Vagina (tissue), 2 donors: ENCODE measurements at regions not wholly inside any gene's neighbourhood (a gene's known extent, or its start where the extent isn't known, plus 50 kb on each side); places are given as distances from the start of the nearest gene placed in this dataset.
"Not testable (repeated sequence)": the region's sequence is repeated elsewhere in the genome, so short reads cannot be mapped to it uniquely, and the experiment has no call there.

Source experiments
- DNase-seq, 2 donors: peaks; one replicate each; pipeline ENCODE4 v3.0.0-alpha.2; 2017; ENCODE audit errors: extremely low spot score in 2 of 2
- H3K27ac ChIP-seq: fragments of 200-600 bp; sonication (generic); one replicate; pipeline ENCODE4 v1.5.1; 2019
- H3K27me3 ChIP-seq: fragments of 200-600 bp; sonication (generic); one replicate; pipeline ENCODE4 v1.5.1; 2019
- H3K36me3 ChIP-seq, 2 donors: fragments of 200-600 bp; sonication (generic); one replicate each; pipeline ENCODE4 v1.5.1; 2017 to 2019
- H3K4me1 ChIP-seq: fragments of 200-600 bp; sonication (generic); one replicate; pipeline ENCODE4 v1.5.1; 2019
- H3K4me3 ChIP-seq, 2 donors: fragments of 200-600 bp; sonication (generic); 1 replicate in 1 of 2; 2 replicates in 1 of 2; pipeline ENCODE4 v1.5.1; 2016 to 2019
- H3K9me3 ChIP-seq: fragments of 200-600 bp; sonication (generic); one replicate; pipeline ENCODE4 v1.5.1; 2019
- CTCF ChIP-seq, 3 experiments: fragments of 450-650 bp in 2 of 3; fragments of 200-600 bp in 1 of 3; sonication (generic) in 1 of 3; IDR thresholded peaks; one replicate each; pipeline ENCODE4 v1.5.1; 2017 to 2019; ENCODE audit warnings: antibody characterized with exemption in 3 of 3, mild to moderate bottlenecking in 2 of 3, moderate library complexity in 2 of 3
- POLR2A ChIP-seq, 2 donors: fragments of 450-650 bp; IDR thresholded peaks; one replicate each; pipeline ENCODE4 v1.6.1; 2017; ENCODE audit warnings: antibody characterized with exemption in 2 of 2, mild to moderate bottlenecking in 2 of 2, moderate library complexity in 2 of 2
- POLR2AphosphoS5 ChIP-seq, 2 donors: sonication (generic); formaldehyde crosslinking; IDR thresholded peaks; one replicate each; pipeline ENCODE4 v1.9.0; 2017; ENCODE audit warnings: antibody characterized with exemption in 2 of 2, mild to moderate bottlenecking in 2 of 2, low read depth in 1 of 2; ENCODE audit not compliant: insufficient read depth in 1 of 2
- intact Hi-C: fragments of 100-400 bp; cut with DNase I; formaldehyde crosslinking; loops from one replicate; pipeline ENCODE4 v1.15.1; 2023

GRCh38 chr12:29025937-29026336 is 123.1 kb upstream of the FAR2 start:
- H3K36me3 ChIP-seq, result no peaks in the 10 kb centered on the region
- no peak overlapping the region for H3K4me3 ChIP-seq
- peaks cover 8% of the 10 kb centered on the region for H3K4me1 ChIP-seq
- H3K27ac ChIP-seq, result no peak overlapping the region
- DNase-seq, result no peak
- H3K9me3 ChIP-seq, result no peaks in the 10 kb centered on the region
- intact Hi-C loops, result no loop called here
- TF ChIP-seq CTCF (IDR thresholded peaks at IDR 0.05) (no peak), POLR2AphosphoS5 (IDR thresholded peaks at IDR 0.05; ENCODE audit: insufficient read depth in 1 of 2, low read depth in 1 of 2) (no peak), POLR2A (IDR thresholded peaks at IDR 0.05) (no peak)
- H3K27me3 ChIP-seq, result no peaks in the 10 kb centered on the region

GRCh38 chr12:29026419-29026818 is 122.7 kb upstream of the FAR2 start:
- H3K4me3 ChIP-seq, result no peak overlapping the region
- no peak for TF ChIP-seq POLR2AphosphoS5 (IDR thresholded peaks at IDR 0.05; ENCODE audit: insufficient read depth in 1 of 2, low read depth in 1 of 2)
- no peak for TF ChIP-seq CTCF (IDR thresholded peaks at IDR 0.05)
- no peak for TF ChIP-seq POLR2A (IDR thresholded peaks at IDR 0.05)
- intact Hi-C loops, result no loop called here
- H3K36me3 ChIP-seq, result no peaks in the 10 kb centered on the region
- H3K9me3 ChIP-seq, result no peaks in the 10 kb centered on the region
- DNase-seq, result no peak
- H3K27ac ChIP-seq, result no peak overlapping the region
- H3K4me1 ChIP-seq, result peaks cover 8% of the 10 kb centered on the region
- no peaks in the 10 kb centered on the region for H3K27me3 ChIP-seq

GRCh38 chr12:29029484-29029883 is 119.6 kb upstream of the FAR2 start:
- H3K27ac ChIP-seq, DNase-seq, H3K4me1 ChIP-seq, H3K4me3 ChIP-seq, intact Hi-C loops, H3K9me3 ChIP-seq, H3K27me3 ChIP-seq, H3K36me3 ChIP-seq: not testable (repeated sequence)

GRCh38 chr12:29030006-29030405 is 119.1 kb upstream of the FAR2 start:
- no peak overlapping the region for H3K4me3 ChIP-seq
- DNase-seq, result no peak
- TF ChIP-seq CTCF (IDR thresholded peaks at IDR 0.05) (no peak), POLR2AphosphoS5 (IDR thresholded peaks at IDR 0.05; ENCODE audit: insufficient read depth in 1 of 2, low read depth in 1 of 2) (no peak), POLR2A (IDR thresholded peaks at IDR 0.05) (no peak)
- no peaks in the 10 kb centered on the region for H3K9me3 ChIP-seq
- H3K27me3 ChIP-seq, result no peaks in the 10 kb centered on the region
- H3K36me3 ChIP-seq, result no peaks in the 10 kb centered on the region
- intact Hi-C loops, result no loop called here
- no peak overlapping the region for H3K27ac ChIP-seq
- H3K4me1 ChIP-seq, result no peaks in the 10 kb centered on the region

- DNase-seq, result no peak
- no peak overlapping the region for H3K4me3 ChIP-seq
- TF ChIP-seq POLR2AphosphoS5 (IDR thresholded peaks at IDR 0.05; ENCODE audit: insufficient read depth in 1 of 2, low read depth in 1 of 2), result no peak
- TF ChIP-seq CTCF (IDR thresholded peaks at IDR 0.05), result no peak
- TF ChIP-seq POLR2A (IDR thresholded peaks at IDR 0.05), result no peak
- intact Hi-C loops, result no loop called here
- H3K36me3 ChIP-seq, result no peaks in the 10 kb centered on the region
- H3K27ac ChIP-seq, result peak overlapping the region; percentile 45
- H3K27me3 ChIP-seq, result no peaks in the 10 kb centered on the region
- H3K4me1 ChIP-seq, result no peaks in the 10 kb centered on the region
- H3K9me3 ChIP-seq, result no peaks in the 10 kb centered on the region
These were observed 116.6 kb upstream of the FAR2 start for GRCh38 chr12:29032446-29032845.

GRCh38 chr12:29033519-29033918 is 115.6 kb upstream of the FAR2 start:
- DNase-seq, result no peak
- H3K9me3 ChIP-seq, result no peaks in the 10 kb centered on the region
- no peaks in the 10 kb centered on the region for H3K36me3 ChIP-seq
- H3K4me3 ChIP-seq, result no peak overlapping the region
- H3K4me1 ChIP-seq, result no peaks in the 10 kb centered on the region
- TF ChIP-seq CTCF (IDR thresholded peaks at IDR 0.05) (no peak), POLR2AphosphoS5 (IDR thresholded peaks at IDR 0.05; ENCODE audit: insufficient read depth in 1 of 2, low read depth in 1 of 2) (no peak), POLR2A (IDR thresholded peaks at IDR 0.05) (no peak)
- intact Hi-C loops, result no loop called here
- H3K27me3 ChIP-seq, result no peaks in the 10 kb centered on the region
- H3K27ac ChIP-seq, result peak overlapping the region; percentile 45
